Activated naive CD4-positive, alpha-beta T cell treated with anti-CD3 and anti-CD28 coated beads, Interleukin-2, amount 50 U/mL, for 72 hours (primary cell): ENCODE measurements at regions not wholly inside any gene's neighbourhood (a gene's known extent, or its start where the extent isn't known, plus 50 kb on each side); places are given as distances from the start of the nearest gene placed in this dataset.
"Not testable (repeated sequence)": the region's sequence is repeated elsewhere in the genome, so short reads cannot be mapped to it uniquely, and the experiment has no call there.

Experiments used
- ATAC-seq, 2 donors: fragments of 150-1000 bp; cut with Tn5 transposase; 2 replicates each; pipeline ENCODE4 v1.10.0; 2021; ENCODE audit warnings: mild to moderate bottlenecking in 2 of 2, moderate library complexity in 2 of 2
- DNase-seq, 2 donors: peaks; one replicate each; pipeline ENCODE4 v3.0.0; 2021 to 2022; ENCODE audit warnings: low spot score in 2 of 2
- H3K27ac Mint-ChIP-seq, 2 donors: one replicate each; pipeline ENCODE4 v1.8.0; 2022; ENCODE audit warnings: mild to moderate bottlenecking in 2 of 2, mixed read lengths in 2 of 2
- H3K36me3 Mint-ChIP-seq, 2 donors: one replicate each; pipeline ENCODE4 v1.8.0; 2022; ENCODE audit warnings: mixed read lengths in 2 of 2
- H3K9me3 Mint-ChIP-seq, 2 donors: one replicate each; pipeline ENCODE4 v1.8.0; 2022; ENCODE audit warnings: mixed read lengths in 2 of 2

- Mint-ChIP-seq H3K9me3 (peaks cover 5 to 6% of the 10 kb centered on the region in 2 donors), H3K27ac (no peak overlapping the region), H3K36me3 (peaks cover 0 to 4% of the 10 kb centered on the region in 2 donors)
- DNase-seq = no peak
- ATAC-seq = no peak
These were observed 83.5 kb downstream of the EOMES start for GRCh38 chr3:27638594-27638993.

- peaks cover 0 to 11% of the 10 kb centered on the region in 2 donors for H3K36me3 Mint-ChIP-seq
- no peak overlapping the region for H3K27ac Mint-ChIP-seq
- ATAC-seq (no peak), DNase-seq (no peak)
- H3K9me3 Mint-ChIP-seq = peaks cover 5 to 6% of the 10 kb centered on the region in 2 donors
These were observed 84.7 kb downstream of the EOMES start for GRCh38 chr3:27637346-27637995.

- ATAC-seq, H3K27ac Mint-ChIP-seq, H3K9me3 Mint-ChIP-seq: not testable (repeated sequence)
These were observed 87.1 kb downstream of the EOMES start for GRCh38 chr3:27635006-27635405.

DNA sequence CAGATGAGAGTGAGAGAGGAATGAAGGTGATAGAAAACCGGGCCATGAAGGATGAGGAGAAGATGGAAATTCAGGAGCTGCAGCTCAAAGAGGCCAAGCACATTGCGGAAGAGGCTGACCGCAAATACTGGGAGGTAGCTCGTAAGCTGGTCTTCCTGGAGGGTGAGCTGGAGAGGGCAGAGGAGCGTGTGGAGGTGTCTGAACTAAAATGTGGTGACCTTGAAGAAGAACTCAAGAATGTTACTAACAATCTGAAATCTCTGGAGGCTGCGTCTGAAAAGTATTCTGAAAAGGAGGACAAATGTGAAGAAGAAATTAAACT lies 88.9 kb downstream of the EOMES start:
- no peaks in the 10 kb centered on the region for H3K9me3 Mint-ChIP-seq
- H3K36me3 Mint-ChIP-seq = peaks cover 0 to 6% of the 10 kb centered on the region in 2 donors
- H3K27ac Mint-ChIP-seq = peak overlapping the region; percentile 50 to 77
- peak; percentile 37 to 66 for ATAC-seq
- DNase-seq = no peak

More at GRCh38 chr3:27635006-27635405, 87.1 kb downstream of the EOMES start:
- H3K36me3 Mint-ChIP-seq = peaks cover 0 to 11% of the 10 kb centered on the region in 2 donors
- DNase-seq = not testable (repeated sequence)

- peak overlapping the region; percentile 50 to 77 for H3K27ac Mint-ChIP-seq
- H3K9me3 Mint-ChIP-seq = no peaks in the 10 kb centered on the region
- DNase-seq (peak; percentile 36 to 62), ATAC-seq (peak; percentile 80 to 90)
- H3K36me3 Mint-ChIP-seq = peaks cover 0 to 6% of the 10 kb centered on the region in 2 donors
These were observed 89.5 kb downstream of the EOMES start for GRCh38 chr3:27632431-27633223.

DNA sequence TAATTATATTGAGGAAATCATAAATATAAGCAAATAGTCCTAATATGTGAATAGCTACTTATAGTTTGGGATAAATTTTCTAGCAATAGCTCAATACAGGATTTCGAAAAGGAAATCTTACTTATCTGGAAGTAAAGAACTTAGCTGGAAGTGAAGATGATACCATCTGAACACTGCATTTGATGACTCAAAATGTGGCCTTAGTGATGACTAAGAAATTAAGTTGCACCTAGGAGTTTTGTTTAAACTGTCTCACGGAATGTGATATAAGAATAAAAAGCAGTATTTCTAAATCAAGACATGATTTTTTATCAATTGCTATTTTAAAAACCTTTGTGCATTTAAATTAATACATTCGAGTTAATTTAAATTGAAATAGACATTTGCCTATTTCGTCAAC lies 91.2 kb downstream of the EOMES start:
- no peak for DNase-seq
- no peak overlapping the region for H3K27ac Mint-ChIP-seq
- peaks cover 0 to 6% of the 10 kb centered on the region in 2 donors for H3K36me3 Mint-ChIP-seq
- ATAC-seq = peak; percentile 48 to 74
- H3K9me3 Mint-ChIP-seq = no peaks in the 10 kb centered on the region

DNA sequence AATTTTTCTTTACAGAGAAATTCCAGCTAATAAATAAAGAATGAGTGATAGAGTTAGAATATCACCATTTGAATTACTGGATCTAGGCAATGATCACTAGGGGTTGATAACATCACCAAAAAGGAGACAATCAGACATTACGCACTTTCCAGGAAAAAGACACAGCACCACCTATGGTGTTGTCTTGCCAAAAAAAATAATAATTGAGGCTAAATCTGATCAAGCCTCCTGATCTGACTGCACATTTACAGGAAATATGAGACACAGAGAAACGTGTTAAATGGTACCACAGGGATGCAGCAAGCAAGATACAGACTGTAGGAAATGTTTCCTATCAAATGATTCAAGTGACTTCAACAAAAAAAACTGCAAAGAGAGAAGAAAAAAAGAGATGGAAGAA lies 92.8 kb downstream of the EOMES start:
- H3K9me3 Mint-ChIP-seq = no peaks in the 10 kb centered on the region
- H3K36me3 Mint-ChIP-seq = peaks cover 0 to 6% of the 10 kb centered on the region in 2 donors
- H3K27ac Mint-ChIP-seq = no peak overlapping the region
- DNase-seq = no peak
- no peak for ATAC-seq

DNA sequence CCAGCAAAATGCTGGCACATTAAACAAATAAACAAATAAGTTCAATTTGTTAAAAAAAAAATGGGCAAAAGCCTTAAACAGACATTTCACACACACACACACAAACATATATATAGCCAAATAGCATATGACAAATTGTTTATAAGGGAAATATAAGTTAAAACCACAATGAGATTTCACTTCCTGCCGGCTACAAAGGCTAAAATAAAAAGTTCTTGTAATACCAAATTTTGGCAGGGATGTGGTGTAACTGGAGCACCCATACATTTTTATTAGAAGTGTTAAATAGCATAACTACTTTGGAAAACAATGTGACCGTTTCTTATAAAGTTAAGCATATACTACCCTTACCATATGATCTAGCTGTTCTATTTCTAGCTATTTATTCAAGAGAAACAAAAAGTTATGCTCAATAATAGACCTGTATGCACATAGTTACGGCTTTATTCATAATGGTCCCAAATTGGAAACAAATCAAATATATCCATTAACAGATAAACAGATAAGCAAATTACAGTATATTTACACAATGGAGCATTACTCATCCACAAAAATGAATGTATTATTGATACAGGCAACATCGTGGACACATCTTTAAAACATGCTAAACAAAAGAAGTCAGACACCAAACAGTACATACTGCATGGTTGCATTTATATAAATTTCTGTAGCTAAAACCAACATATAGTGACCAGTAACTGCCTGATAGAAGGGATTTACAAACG lies 93.9 kb downstream of the EOMES start:
- H3K9me3 Mint-ChIP-seq = no peaks in the 10 kb centered on the region
- ATAC-seq = no peak
- no peak overlapping the region for H3K27ac Mint-ChIP-seq
- H3K36me3 Mint-ChIP-seq = peaks cover 0 to 4% of the 10 kb centered on the region in 2 donors
- no peak for DNase-seq

DNA sequence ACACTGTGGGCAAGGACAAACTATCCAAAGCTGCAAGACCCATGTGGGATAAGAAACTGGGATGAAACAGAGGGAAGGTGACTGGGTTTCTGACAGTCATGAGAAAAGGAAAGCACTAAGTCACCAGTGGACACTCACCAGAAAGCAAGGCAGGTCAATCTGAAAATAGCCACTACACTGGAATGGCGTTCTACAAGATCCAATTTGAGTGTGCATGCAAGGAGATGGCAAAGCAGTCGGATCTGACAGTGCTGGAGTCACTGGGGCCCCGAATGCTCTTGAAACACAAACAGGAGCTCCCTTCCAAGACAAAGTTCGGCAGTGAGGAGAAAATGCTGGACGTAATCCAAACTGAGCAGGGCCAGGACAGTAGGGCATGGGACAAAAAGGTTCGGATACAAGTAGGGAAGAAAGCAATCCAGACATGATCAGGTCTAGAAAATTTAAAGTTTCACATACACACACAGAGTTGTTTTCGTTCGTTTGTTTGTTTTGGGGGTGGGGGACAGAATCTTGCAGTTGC lies 95.5 kb downstream of the EOMES start:
- ATAC-seq = no peak
- H3K9me3 Mint-ChIP-seq = no peaks in the 10 kb centered on the region
- no peaks in the 10 kb centered on the region for H3K36me3 Mint-ChIP-seq
- DNase-seq = no peak
- H3K27ac Mint-ChIP-seq = no peak overlapping the region

DNA sequence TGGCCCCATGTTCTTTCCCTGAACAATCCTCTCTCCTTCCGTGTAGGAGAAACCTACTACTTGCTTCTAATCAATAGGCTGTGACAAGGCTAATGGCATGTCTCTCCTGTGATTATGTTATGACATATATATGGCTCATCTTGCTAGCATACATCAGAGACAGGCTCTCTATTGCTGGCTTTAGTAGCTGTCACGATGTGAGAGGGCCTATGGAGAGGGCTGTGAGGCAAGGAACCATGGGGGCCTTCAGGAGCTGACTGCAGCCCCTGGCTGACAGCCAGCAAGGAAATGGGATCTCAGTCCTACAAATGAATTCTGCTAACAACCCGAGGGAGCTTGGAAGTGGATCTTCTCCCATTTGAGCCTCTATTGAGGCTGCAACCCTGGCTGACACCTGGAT lies 96.3 kb downstream of the EOMES start:
- Mint-ChIP-seq H3K36me3 (no peaks in the 10 kb centered on the region), H3K9me3 (no peaks in the 10 kb centered on the region), H3K27ac (no peak overlapping the region)
- DNase-seq = no peak
- ATAC-seq = no peak

- no peak for ATAC-seq
- Mint-ChIP-seq H3K27ac (no peak overlapping the region), H3K9me3 (no peaks in the 10 kb centered on the region), H3K36me3 (no peaks in the 10 kb centered on the region)
- DNase-seq = no peak
These were observed 98.9 kb downstream of the EOMES start for GRCh38 chr3:27623085-27623753.

GRCh38 chr3:27617552-27617951 lies 104.6 kb downstream of the EOMES start:
- DNase-seq = no peak
- Mint-ChIP-seq H3K9me3 (peaks cover 11 to 12% of the 10 kb centered on the region in 2 donors), H3K36me3 (peaks cover 17% of the 10 kb centered on the region in 2 donors), H3K27ac (no peak overlapping the region)
- ATAC-seq = no peak

GRCh38 chr3:27616031-27616430 lies 106.1 kb downstream of the EOMES start:
- DNase-seq = no peak
- H3K27ac Mint-ChIP-seq = no peak overlapping the region
- no peak for ATAC-seq
- peaks cover 12 to 16% of the 10 kb centered on the region in 2 donors for H3K9me3 Mint-ChIP-seq
- peaks cover 17% of the 10 kb centered on the region in 2 donors for H3K36me3 Mint-ChIP-seq

- no peak for ATAC-seq
- H3K27ac Mint-ChIP-seq = no peak overlapping the region
- peaks cover 17% of the 10 kb centered on the region in 2 donors for H3K36me3 Mint-ChIP-seq
- H3K9me3 Mint-ChIP-seq = peaks cover 12 to 16% of the 10 kb centered on the region in 2 donors
- no peak for DNase-seq
These were observed 106.6 kb downstream of the EOMES start for GRCh38 chr3:27615555-27615954.

GRCh38 chr3:27614592-27614991 lies 107.5 kb downstream of the EOMES start:
- no peak for ATAC-seq
- Mint-ChIP-seq H3K36me3 (peaks cover 17% of the 10 kb centered on the region in 2 donors), H3K27ac (no peak overlapping the region), H3K9me3 (peaks cover 12 to 16% of the 10 kb centered on the region in 2 donors)
- no peak for DNase-seq

GRCh38 chr3:27613846-27614500 lies 108.2 kb downstream of the EOMES start:
- Mint-ChIP-seq H3K9me3 (peaks cover 12 to 16% of the 10 kb centered on the region in 2 donors), H3K27ac (no peak overlapping the region), H3K36me3 (peaks cover 17% of the 10 kb centered on the region in 2 donors)
- ATAC-seq (no peak), DNase-seq (no peak)
